ENCODE measurements at regions not wholly inside any gene's neighbourhood (a gene's known extent, or its start where the extent isn't known, plus 50 kb on each side); places are given as distances from the start of the nearest gene placed in this dataset.

DNA sequence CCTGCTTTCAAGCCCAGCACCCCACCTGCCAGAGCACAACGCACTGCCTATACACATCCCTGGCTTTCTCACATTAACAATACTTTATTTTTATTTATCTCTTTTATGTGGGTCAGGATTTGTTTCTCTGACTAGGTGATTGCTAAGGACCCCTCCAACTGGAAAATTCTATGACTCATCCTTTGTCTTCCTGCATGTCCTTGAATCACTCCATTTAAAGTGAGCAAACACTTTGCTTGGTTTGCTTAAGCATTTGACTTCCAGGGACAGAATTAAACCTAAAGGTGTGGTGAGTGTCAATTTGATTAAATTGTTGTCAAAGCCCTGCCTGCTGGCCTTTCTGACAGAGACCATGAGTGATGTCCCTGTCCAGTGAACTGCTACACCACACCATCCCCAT is 536.5 kb upstream of the BRINP1 start:
- TF ChIP-seq, protein P1, sequence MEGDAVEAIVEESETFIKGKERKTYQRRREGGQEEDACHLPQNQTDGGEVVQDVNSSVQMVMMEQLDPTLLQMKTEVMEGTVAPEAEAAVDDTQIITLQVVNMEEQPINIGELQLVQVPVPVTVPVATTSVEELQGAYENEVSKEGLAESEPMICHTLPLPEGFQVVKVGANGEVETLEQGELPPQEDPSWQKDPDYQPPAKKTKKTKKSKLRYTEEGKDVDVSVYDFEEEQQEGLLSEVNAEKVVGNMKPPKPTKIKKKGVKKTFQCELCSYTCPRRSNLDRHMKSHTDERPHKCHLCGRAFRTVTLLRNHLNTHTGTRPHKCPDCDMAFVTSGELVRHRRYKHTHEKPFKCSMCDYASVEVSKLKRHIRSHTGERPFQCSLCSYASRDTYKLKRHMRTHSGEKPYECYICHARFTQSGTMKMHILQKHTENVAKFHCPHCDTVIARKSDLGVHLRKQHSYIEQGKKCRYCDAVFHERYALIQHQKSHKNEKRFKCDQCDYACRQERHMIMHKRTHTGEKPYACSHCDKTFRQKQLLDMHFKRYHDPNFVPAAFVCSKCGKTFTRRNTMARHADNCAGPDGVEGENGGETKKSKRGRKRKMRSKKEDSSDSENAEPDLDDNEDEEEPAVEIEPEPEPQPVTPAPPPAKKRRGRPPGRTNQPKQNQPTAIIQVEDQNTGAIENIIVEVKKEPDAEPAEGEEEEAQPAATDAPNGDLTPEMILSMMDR (IDR thresholded peaks at IDR 0.05 in 8 of 11, conservative IDR thresholded peaks at IDR 0.05 in 3 of 11): no peak
- no peak for TF ChIP-seq POLR2AphosphoS5 (IDR thresholded peaks at IDR 0.05)

All from spleen (tissue), 7 donors.